C4-2B (cell line): ENCODE measurements at regions not wholly inside any gene's neighbourhood (a gene's known extent, or its start where the extent isn't known, plus 50 kb on each side); places are given as distances from the start of the nearest gene placed in this dataset.

Experiments
- CTCF ChIP-seq: fragments of 450-650 bp; conservative IDR thresholded peaks from 2 replicates; pipeline ENCODE4 v1.5.1; 2017; ENCODE audit warnings: mild to moderate bottlenecking
- ZFX ChIP-seq: fragments of 450-650 bp; IDR thresholded peaks from 2 replicates; pipeline ENCODE4 v1.6.1; 2017

GRCh38 chr4:176971576-176972115 is 178.9 kb upstream of the VEGFC start:
- no peak for TF ChIP-seq CTCF
- no peak for TF ChIP-seq ZFX
